ENCODE measurements at regions not wholly inside any gene's neighbourhood (a gene's known extent, or its start where the extent isn't known, plus 50 kb on each side); places are given as distances from the start of the nearest gene placed in this dataset.
"Not testable (repeated sequence)": the region's sequence is repeated elsewhere in the genome, so short reads cannot be mapped to it uniquely, and the experiment has no call there.

DNA sequence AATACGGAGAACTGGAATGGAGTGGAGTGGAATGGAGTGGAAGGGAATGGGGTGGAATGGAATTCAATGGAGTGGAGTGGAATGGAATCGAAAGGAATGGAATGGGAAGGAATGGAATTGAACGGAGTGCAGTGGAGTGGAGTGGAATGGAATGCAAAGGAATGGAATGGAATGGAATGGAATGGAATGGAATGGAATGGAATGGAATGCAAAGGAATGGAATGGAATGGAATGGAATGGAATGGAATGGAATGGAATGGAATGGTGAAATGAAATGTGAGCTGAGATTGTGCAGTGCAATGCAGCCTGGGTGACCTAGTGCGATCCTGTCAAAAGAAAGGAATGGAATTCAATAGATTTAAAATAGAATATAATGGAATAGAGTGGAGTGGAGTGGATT, 357.3 kb upstream of the WSB1 start:
- H3K27ac ChIP-seq; POLR2A ChIA-PET (ENCODE audit: low non-redundant PET); CTCF ChIA-PET; DNase-seq (ENCODE audit: low spot score): not testable (repeated sequence)

DNA sequence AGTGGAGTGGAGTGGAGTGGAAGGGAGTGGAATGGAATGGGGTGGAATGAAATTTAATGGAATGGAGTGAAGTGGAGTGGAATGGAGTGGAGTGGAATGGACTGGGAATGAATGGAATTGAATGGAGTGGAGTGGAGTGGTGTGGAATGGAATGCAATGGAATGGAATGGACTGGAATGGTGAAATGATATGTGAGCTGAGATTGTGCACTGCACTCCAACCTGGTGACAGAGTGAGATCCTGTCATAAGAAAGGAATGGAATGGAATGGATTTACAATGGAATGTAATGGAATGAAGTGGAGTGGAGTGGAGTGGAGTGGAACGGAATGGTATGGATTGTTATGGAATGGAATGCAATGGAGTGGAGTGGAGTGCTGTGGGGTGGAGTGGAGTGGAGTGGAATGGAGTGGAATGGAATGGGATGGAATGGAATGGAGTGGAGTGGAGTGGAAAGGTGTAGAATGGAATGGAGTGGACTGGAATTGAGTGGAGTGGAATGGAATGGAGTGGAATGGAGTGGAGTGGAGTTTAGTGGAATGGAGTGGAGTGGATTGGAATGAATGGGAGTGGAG, 356.1 kb upstream of the WSB1 start:
- POLR2A ChIA-PET (ENCODE audit: low non-redundant PET); DNase-seq (ENCODE audit: low spot score); H3K27ac ChIP-seq; CTCF ChIA-PET: not testable (repeated sequence)

DNA sequence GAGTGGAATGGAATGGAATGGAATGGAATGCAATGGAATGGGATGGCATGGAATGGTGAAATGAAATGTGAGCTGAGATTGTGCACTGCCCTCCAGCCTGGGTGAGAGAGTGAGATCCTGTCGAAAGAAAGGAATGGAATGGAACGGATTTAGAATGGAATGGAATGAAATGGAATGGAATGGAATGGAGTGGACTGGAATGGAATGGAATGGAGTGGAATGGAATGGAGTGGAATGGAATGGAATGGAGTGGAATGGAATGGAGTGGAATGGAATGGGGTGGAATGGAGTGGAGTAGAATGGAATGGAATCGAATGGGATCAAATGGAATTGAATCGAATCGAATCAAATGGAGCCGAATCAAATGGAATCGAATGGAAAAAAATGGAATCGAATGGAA, 354.2 kb upstream of the WSB1 start:
- POLR2A ChIA-PET (ENCODE audit: low non-redundant PET); DNase-seq (ENCODE audit: low spot score); H3K27ac ChIP-seq; CTCF ChIA-PET: not testable (repeated sequence)

DNA sequence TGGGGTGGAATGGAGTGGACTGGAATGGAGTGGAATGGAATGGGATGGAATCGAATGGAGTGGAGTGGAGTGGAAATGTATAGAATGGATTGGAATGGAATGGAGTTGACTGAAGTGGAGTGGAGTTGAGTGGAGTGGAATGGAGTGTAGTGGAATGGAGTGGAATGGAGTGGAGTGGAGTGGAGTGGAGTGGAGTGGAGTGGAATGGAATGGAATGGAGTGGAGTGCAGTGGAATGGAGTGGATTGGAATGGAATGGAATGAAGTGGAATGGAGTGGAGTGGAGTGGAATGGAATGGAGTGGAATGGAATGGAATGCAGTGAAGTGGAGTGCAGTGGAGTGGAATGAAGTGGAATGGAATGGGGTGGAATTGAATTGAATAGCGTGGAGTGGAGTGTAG, 353.3 kb upstream of the WSB1 start:
- CTCF ChIA-PET; H3K27ac ChIP-seq; DNase-seq (ENCODE audit: low spot score); POLR2A ChIA-PET (ENCODE audit: low non-redundant PET): not testable (repeated sequence)

DNA sequence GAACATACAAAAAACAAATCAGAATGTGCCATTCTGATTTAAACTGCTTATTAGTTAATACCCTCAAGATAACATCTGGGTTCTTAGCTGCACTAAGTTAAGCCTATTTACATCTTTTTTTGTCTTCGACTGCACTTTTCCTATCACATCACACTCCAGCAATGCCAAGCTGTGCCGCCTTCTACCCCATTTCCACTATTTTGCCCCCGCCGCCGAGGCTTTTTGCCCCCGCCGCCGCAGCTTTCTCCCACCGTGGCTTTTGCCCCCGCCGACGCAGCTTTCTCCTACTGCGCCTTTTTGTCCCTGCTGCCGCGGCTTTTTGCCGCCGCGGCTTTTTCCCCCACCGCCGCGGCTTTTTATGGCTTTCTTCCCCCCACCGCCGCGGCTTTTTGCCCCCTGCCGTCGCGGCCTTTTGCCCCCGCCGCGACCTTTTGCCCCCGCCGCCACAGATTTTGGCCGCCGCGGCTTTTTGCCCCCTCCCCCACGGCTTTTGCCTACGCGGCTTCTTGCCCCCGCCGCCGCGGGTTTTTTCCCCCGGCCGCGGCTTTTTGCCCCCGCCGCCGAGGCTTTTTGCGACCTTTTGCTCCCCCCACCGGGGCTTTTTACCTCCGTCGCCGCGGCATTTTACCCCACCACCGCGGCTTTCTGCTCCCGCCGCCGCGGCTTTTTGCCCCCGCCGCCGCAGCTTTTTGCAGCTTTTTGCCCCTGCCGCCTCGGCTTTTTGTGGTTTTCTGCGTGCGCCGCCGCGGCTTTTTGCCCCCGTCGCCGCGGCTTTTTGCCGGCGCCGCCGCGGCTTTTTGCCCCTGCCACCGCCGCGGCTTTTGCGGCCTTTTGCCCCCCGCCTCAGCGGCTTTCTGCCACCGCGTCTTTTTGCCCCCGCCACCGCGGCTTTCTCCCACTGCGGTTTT, 331.4 kb upstream of the WSB1 start:
- ChIA-PET POLR2A (ENCODE audit: low non-redundant PET) (no interaction called here), CTCF (interaction anchor here (0.6 kb wide), 1 partner anchor 195 kb away, joined by 7 read pairs; no protein-coding TSS in a partner anchor)
- no peak for DNase-seq (ENCODE audit: low spot score)
- TF ChIP-seq, protein P1, sequence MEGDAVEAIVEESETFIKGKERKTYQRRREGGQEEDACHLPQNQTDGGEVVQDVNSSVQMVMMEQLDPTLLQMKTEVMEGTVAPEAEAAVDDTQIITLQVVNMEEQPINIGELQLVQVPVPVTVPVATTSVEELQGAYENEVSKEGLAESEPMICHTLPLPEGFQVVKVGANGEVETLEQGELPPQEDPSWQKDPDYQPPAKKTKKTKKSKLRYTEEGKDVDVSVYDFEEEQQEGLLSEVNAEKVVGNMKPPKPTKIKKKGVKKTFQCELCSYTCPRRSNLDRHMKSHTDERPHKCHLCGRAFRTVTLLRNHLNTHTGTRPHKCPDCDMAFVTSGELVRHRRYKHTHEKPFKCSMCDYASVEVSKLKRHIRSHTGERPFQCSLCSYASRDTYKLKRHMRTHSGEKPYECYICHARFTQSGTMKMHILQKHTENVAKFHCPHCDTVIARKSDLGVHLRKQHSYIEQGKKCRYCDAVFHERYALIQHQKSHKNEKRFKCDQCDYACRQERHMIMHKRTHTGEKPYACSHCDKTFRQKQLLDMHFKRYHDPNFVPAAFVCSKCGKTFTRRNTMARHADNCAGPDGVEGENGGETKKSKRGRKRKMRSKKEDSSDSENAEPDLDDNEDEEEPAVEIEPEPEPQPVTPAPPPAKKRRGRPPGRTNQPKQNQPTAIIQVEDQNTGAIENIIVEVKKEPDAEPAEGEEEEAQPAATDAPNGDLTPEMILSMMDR (conservative IDR thresholded peaks at IDR 0.05; ENCODE audit: low read depth), result no peak
- H3K27ac ChIP-seq, result no peak overlapping the region

DNA sequence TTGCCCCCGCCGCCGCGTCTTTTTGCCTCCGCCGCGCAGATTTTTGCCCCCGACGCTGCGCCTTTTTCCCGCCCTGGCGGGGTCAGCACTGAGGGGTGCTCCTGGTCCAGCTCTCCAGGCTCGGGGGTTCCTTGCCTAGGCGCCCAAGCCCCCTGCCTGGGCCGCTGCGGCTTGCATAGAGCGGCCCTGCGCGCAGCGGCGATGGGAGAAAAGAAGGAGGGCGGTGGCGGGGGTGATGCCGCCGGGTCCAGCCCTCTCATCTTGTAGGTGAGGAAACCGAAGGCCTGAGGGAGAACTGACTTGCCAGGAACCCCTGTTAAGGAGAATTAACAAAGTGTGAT, 330.8 kb upstream of the WSB1 start:
- H3K27ac ChIP-seq, result no peak overlapping the region
- TF ChIP-seq, protein P1 (conservative IDR thresholded peaks at IDR 0.05; ENCODE audit: low read depth), result no peak
- ChIA-PET POLR2A (ENCODE audit: low non-redundant PET) (no interaction called here), CTCF (interaction anchor here (0.6 kb wide), 1 partner anchor 194 kb away, joined by 7 read pairs; no protein-coding TSS in a partner anchor)
- DNase-seq (ENCODE audit: low spot score), result no peak

DNA sequence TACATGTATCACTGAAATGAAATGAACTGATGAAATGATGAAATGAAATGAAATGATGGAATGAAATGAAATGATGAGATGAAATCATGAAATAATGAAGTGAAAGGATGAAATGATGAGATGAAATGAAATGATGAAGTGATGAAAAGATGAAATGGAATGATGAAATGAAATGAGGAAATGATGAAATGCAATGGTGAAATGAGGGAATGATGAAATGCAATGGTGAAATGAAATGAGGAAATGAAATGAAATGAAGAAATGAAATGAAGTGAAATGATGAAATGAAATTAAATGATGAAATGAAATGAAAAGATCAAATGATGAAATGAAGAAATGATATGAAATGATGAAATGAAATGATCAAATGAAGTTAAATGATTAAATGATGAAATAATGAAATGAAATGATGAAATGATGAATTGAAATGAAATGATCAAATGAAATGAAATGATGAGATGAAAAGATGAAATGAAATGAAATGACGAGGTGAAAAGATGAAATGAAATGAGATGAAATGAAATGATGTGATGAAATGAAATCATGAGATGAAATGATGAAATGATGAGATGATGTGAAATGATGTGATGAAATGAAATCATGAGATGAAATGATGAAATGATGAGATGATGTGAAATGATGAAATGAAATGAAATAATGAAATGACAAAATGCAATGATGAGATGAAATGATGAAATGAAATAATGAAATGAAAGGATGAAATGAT, 327.9 kb upstream of the WSB1 start:
- CTCF ChIA-PET; DNase-seq (ENCODE audit: low spot score); POLR2A ChIA-PET (ENCODE audit: low non-redundant PET); H3K27ac ChIP-seq: not testable (repeated sequence)

DNA sequence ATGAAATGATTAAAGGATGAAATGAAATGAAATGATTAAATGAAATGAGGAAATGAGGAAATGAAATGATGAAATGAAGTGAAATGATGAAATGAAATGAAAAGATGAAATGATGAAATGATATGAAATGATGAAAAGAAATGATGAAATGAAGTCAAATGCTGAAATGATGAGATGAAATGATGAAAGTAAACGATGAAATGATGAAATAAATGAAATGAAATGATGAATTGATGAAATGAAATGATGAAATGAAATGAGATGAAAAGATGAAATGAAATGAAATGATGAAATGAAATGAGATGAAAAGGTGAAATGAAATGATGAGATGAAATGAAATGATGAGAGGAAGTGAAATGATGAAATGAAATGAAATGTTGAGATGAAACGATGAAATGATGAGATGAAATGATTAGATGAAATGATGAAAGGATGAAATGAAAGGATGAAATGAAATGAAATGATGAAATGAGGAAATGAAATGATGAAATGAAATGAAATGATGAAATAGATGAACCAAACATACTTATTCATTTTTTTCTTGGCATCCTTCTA, 327.2 kb upstream of the WSB1 start:
- CTCF ChIA-PET; POLR2A ChIA-PET (ENCODE audit: low non-redundant PET); H3K27ac ChIP-seq: not testable (repeated sequence)

DNA sequence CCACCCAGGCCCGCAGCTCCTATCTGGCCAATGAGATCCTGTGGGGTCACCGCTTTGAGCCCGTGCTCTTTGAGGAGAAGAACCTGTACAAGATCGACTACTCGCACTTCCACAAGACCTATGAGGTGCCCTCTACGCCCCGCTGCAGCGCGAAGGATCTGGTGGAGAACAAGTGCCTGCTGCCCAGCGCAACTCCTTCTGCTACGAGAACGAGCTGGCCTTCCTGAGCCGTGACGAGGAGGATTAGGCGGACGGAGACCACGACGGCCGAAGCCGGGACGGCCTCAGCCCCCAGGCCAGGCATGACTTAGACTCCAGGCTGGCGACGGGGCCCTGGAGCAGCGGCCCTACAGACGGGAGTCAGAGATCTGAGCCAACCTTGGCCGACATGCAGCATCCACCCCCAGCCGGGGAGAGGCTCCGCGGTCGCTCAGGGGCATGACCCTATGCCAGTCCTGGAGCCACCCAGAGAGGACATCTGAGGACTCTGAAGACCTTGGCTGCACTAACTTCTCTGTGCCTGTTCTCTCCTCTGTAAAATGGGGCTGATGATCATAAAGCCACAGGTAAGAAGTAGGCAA, 312.0 kb upstream of the WSB1 start:
- POLR2A ChIA-PET (ENCODE audit: low non-redundant PET); CTCF ChIA-PET: not testable (repeated sequence)

More for the DNA sequence above, 327.2 kb upstream of the WSB1 start:
- not testable (repeated sequence) for DNase-seq (ENCODE audit: low spot score)

DNA sequence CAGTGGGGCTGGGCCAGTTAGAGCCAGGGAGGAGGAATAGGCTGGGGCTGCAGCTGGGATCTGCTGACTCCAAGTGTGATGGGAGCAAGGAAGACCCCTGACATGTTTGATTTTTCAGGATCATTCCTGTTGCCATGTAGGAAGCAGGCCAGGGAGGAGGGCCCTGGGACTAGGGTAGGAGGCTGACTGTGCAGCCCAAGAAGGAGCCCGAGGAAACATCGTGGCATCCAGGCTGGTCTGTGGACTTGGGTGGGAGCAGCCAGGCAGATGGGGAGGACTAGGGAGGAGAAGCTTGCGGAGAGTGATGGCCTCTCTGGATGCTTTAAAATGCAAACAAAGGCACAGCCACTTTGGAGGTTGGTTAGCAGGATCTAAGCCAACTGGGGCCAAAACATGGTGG, 311.4 kb upstream of the WSB1 start:
- DNase-seq (ENCODE audit: low spot score); CTCF ChIA-PET; POLR2A ChIA-PET (ENCODE audit: low non-redundant PET); H3K27ac ChIP-seq: not testable (repeated sequence)

More for the DNA sequence above, 312.0 kb upstream of the WSB1 start:
- not testable (repeated sequence) for H3K27ac ChIP-seq; DNase-seq (ENCODE audit: low spot score)

DNA sequence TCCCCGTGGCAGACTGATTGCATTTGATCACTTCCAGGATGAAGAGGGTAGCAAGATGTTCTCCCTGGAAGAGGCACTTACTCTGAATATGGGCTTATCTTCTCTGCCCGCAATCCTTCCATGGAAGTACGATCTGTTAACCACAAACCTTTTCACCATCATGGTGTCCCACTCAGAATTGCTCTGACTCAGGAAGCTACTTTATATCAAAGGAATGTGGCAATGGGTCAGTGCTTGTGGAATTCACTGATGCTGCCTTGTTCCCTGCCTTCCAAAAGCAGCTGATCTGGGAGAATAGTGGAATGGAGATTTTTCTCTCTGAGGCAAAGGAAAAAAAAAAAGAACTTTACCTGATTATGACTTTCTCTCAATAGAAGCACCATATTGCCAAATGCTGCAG, 306.1 kb upstream of the WSB1 start:
- DNase-seq (ENCODE audit: low spot score); CTCF ChIA-PET; POLR2A ChIA-PET (ENCODE audit: low non-redundant PET); H3K27ac ChIP-seq: not testable (repeated sequence)

DNA sequence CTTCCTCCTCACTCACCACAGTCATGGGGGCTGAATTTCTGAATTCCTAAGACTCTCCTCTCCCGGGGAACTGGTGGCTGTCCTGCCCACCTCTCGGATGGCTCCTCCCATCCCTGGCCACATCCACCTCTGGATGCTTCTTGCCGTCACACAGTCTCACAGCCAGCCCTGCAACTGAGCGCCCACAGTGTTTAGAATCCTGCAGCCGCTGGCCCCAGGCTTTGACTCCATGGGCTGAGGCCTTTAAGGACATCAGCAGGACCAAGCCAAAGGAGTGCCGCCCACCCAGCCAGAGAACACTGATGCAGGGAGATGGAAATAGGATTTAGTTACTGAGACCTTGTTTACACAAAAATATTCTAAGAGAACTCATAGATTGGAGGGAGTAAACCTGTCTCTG, 299.3 kb upstream of the WSB1 start:
- DNase-seq (ENCODE audit: low spot score); H3K27ac ChIP-seq; CTCF ChIA-PET; POLR2A ChIA-PET (ENCODE audit: low non-redundant PET): not testable (repeated sequence)

DNA sequence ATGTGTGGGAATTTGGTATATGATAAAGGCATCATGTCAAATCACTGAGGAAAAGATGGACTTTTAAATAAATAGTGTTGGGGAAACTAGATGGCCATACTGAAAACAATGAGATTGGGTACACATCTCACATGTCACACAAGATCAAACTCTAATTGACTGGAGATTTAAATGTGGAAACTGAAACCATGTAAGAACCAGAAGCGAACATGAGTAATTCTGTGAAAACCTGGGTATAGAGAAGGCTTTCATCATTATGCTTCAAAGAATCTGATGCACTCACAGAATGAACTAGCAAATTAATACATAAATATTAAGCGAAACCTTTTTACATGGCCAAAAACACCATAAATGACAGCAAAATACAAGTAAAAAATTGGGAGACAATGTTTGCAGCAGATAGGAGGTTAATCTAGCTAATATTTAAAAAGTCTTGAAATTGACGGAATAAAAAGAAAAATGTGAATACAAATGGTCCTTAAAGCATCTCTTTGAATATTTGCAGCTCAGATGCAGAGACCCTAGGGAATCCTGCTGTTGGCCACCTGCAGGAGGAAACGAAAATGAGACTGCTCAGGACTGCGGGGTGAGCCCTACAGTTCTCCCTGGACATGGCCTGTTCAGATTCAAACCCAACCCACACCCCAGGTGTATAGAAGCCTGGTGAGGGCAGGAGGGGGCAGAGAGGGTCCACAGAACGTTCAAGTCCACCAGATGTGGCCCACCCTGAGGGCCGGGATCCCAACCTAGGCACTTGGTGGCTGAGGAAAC, 297.6 kb upstream of the WSB1 start:
- DNase-seq (ENCODE audit: low spot score); CTCF ChIA-PET; H3K27ac ChIP-seq; POLR2A ChIA-PET (ENCODE audit: low non-redundant PET): not testable (repeated sequence)

Data from RWPE1 (cell line).